ENCODE measurements at regions not wholly inside any gene's neighbourhood (a gene's known extent, or its start where the extent isn't known, plus 50 kb on each side); places are given as distances from the start of the nearest gene placed in this dataset.
"Not testable (repeated sequence)": the region's sequence is repeated elsewhere in the genome, so short reads cannot be mapped to it uniquely, and the experiment has no call there.

DNA sequence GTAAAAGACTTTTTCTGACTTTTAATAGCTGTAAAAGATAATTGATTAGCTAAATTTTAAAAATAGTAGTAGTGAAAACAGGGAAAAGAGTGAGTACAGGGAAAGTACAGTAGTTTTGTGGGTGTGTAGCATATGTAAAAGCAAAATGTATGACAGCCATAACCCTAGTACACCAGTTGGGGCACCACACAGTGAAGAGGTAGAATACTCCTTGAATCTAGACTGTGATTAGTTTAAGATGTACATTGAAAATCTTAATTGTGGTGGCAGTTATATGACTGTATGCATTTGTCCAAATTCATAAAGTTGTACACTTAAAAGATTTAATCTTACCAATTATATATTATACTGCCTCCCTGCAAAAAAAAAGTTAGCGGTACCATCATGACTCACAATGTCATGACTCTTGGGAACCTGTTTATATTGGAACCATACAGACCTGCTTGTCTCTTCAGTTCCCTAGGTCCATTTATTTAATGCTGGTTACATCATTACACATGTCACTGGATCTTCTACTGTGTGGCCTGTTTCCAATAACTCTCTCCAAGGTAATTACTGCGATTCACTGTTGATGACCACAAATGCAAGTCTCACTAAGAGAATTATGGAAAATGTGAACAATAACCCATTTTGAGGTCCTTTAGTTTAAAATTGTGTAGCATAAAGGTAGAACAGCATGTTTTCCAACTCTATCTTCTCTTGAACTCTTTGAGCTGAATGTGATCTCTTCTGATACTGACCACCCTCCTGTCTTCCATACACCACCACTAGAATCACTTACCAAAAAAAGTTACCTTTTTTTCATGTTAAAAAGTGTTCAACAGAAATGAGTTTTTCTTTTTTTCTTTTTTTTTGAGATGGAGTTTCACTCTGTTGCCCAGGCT lies 264.2 kb upstream of the AMIGO2 start:
- no peak for DNase-seq

DNA sequence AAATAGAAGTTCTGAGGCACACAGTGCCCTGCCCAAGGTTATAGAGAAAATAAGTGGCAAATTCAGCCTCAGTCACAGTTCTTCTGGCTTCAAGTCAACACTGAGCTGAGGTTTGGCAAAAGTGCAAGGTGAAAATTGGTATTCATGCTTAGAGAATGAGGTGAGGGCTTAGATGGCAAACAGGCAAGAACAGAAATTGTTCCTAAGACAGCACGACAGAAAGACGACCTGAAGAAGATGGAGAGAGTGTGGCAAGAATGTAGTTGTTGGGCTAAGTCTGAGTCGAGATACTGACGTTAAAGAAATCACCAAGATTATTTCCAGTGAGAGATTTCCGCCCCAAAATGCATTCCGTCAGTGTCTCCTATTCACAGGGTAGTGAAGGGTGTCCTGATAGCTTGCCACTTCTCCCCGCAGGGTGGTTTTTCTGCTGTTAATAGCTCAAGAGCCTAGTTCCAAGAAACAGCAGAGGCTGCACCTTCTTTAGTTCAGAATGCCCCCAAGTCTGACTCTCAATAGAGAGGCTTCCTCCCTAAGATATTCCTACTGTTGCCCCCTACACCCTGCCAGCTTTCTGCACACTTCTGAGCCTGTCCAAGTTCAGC lies 260.8 kb upstream of the AMIGO2 start:
- DNase-seq: no peak

DNA sequence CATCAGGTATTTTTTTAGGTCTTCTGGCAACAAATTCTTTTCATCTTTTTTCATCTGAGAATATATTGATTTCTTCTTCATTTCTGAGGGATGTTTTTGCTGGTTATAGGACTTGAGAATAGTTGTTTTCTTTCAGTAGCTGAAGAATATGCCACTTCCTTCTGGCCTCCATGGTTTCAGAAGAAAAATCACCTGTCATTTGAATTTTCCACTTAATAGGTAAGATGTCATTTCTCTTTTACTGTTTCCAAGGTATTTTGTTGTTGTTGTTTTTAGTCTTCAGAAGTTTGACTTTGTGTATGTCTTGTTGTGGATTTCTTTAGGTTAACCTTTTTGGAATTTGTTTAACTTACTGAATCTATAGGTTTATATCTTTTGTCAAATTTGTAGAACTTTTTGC lies 257.8 kb upstream of the AMIGO2 start:
- no peak for DNase-seq

DNA sequence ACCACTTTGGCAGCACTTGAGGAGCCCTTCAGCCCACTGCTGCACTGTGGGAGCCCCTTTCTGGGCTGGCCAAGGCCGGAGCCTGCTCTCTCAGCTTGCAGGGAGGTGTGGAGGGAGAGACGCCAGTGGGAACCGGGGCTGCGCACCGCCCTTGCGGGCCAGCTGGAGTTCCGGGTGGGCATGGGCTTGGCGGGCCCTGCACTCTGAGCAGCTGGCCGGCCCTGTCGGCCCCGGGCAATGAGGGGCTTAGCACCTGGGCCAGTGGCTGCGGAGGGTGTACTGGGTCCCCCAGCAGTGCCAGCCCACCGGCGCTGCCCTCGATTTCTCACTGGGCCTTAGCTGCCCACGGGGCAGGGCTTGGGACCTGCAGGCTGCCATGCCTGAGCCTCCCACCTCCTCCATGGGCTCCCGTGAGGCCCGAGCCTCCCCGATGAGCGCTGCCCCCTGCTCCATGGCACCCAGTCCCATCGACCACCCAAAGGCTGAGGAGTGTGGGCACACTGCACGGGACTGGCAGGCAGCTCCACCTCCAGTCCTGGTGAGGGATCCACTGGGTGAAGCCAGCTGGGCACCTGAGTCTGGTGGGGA lies 253.6 kb upstream of the AMIGO2 start:
- not testable (repeated sequence) for DNase-seq

DNA sequence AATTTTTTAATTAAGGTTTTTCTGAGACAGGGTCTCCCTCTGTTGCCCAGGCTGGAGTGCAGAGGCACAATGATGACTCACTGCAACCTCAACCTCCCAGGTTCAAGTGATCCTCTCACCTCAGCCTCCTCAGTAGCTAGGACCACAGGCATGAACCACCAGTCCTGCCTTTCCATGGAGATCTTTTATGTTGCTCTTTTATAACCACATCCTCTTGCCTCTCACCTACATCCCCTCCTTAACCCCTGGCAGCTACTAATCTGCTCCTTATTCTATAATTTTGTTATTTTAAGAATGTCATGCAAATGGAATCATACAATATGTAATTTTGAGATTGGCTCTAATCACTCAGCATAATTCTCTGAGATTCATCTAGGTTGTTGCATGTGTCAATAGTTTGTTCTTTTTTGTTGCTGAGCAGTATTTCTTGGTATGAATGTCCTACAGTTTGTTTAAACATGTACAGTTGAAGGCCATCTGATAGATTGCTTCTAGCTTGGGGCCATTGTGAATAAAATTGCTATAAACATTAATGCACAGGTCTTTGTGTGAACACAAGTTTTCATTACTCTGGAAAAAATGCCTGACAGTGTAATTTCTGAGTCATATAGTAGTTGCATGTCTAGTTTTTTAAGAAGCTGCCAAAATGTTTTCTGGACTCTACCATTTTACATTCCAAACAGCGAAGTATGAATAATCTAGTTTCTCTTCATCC lies 249.2 kb upstream of the AMIGO2 start:
- no peak for DNase-seq

DNA sequence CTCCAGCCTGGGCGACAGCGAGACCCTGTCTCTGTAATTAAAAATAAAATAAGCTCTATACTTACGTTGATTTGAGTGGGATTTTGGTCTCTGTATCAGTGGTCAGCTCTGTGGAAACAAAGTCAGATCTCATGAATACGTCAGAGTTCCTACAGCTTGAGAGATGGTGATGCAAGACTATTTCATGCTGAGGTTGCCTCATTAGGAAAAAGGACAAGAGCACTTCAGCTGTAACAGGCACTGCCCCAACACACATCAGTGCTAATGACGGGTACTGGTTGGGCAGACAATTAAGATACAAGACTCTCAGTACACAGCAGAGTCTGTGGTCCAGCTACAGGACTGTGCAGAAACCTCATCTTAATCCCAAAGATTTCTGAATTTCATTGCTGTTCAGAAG lies 246.4 kb upstream of the AMIGO2 start:
- no peak for DNase-seq

DNA sequence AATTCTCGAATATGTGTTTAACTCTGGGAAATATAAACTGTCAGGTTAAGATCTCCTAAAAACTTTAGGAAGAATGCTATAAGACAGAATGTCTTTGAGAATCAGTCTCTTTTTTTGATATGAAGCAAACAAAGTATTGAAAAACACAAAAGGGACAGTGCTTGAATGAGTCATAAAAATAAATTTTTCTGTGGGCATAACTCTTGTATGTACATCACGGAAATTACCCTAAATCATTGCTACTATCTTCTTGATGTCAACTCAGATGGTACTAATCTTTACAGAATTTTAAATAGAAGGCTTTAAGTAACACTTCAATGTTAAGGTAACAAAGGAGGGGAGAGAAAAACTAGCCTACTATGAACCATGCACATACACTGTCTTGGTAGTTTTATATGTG lies 244.0 kb upstream of the AMIGO2 start:
- no peak for DNase-seq

DNA sequence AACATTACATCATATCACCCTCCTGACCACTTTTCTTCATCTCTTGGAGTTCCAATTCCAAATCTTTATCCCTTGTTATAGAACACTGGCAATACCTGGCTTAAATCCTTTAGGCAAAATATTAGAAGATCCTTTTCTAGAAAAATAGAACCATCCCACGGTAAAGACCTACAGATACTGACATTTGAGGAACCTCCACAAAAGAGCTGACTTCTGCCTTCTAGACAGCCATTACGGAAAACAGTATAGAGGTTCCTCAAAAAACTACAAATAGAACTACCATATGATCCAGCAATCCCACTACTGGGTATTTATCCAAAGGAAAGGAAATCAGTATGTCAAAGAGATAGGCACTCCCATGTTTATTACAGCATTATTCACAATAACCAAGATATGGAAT lies 241.7 kb upstream of the AMIGO2 start:
- DNase-seq: no peak

DNA sequence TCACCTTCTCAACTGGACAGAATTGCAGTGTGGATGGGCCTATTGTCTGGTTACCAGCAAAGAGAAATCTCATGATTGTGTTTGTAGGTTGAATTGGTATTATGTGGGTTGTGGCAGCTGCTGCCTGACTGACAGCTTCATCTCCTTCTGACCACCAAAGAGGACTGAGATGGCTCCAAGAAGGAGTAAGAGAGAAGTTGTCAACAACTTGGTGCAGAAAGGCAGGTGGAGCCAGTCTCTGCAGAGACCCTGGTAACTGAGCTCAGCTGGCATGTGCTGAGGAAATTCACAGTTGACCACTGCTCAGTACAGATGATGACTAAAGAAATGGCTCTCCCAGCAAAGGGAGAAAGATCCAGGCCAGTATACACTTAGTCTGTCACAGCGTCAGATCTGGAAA lies 240.0 kb upstream of the AMIGO2 start:
- DNase-seq: no peak

DNA sequence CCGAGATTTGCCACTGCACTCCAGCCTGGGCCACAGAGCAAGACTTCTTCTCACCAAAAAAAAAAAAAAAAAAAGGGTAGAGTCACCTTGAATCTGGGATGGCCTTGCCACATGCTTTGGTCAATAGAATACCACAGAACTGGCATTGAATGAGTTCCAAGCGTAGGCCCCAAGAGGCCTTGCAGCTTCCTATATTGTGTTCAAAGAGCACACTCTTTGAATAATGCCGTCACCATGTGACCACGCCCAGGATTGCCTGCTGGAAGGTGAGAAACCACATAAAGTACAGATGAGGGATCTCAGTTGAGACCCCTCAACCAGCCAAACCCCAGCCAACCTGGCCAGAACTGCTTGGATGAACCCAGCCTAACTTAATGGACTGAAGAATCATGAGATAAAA lies 239.2 kb upstream of the AMIGO2 start:
- no peak for DNase-seq

DNA sequence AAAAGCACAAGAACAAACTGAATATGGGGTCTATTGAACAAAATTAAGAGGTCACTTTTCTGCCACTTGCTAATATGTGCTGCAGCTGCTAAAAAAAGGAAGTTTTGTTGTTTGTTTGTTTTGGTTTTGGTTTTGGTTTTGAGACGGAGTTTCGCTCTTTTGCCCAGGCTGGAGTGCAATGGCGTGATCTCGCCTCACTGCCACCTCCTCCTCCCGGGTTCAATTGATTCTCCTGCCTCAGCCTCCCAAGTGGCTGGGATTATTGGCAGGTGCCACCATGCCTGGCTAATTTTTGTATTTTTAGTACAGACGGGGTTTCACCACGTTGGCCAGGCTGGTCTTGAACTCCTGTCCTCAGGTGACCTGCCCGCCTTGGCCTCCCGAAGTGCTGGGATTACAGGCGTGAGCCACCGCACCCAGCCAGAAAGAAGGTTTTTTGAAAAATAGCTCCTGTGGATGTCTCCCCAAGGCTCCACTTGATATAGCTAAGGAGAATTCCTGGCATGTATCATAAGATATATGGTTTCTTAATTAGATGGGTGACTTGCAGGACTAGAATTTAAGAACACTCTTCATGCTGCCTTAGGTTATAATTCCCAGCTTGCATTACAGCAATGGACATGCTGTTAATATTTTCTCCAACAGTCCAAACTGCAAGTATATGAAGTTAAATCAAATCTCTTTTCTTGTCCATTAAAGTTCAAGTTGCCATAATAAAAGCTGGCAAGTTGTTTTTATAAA lies 237.6 kb upstream of the AMIGO2 start:
- DNase-seq: no peak

DNA sequence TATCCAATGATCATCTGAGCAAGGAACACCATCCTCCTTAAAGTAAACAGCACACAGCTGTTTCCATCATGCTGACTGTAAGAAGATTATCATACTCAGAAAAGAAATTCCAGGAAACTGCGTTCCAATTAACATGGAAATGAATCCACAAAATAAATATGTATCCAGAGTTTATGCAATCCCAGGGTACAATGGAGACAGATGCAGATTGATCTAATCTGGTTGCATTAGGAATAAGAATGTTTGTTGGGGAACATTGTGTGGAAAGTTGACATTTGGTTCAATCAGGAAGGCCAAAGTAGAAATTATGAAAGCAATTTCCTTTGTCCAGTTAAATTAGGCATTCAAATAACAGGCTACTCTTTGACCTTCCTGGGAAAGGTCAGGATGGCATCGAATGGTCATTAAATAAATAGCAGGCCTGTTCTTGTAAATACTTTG lies 236.9 kb upstream of the AMIGO2 start:
- peak in 1 of 2 experiments; percentile 22 for DNase-seq

DNA sequence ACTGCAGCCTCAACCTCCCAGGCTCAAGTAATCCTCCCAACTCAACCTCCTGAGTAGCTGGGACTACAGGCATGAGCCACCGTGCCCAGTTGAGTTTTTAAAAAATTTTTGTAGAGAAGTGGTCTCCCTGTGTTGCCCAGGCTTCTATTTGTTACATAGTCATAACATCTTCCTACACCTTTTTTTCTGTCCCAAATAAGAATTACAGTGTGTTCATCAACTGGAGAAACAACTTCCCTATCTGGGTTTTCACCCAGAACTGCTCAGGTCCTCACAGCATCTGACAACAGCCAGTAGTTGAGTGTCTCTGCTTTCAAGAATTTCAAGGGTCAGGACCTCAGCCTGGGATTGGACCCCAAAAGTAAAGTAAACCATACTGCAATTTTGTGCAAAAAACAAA lies 235.2 kb upstream of the AMIGO2 start:
- DNase-seq: no peak

DNA sequence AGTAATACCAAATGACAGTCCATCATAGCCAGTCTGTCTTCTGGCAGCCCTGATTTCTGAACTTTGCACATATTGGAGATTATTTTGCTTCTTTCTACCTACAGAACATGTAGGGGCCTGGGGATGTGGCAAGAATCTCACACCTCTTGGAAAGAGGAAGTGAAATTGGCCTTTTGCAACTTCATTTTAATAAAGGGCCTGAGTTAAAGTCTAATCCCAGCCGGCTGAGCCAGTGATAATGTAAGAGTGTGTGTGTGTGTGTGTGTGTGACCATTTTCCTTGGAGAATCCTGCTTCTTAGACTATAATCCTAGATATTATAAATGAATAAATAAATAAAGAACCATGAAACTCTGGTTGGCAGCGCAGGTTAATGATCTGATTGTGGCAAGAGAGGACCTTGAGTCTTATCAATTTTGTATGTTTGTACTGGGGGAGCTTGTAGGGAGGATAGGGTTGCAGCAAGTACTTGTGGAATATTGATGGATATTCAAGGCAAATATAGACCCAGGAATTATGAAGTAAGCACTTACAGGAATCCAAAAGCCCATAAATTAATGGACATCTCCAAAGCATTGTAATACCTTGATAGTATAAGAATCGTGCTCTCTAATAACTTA lies 233.2 kb upstream of the AMIGO2 start:
- DNase-seq: no peak

DNA sequence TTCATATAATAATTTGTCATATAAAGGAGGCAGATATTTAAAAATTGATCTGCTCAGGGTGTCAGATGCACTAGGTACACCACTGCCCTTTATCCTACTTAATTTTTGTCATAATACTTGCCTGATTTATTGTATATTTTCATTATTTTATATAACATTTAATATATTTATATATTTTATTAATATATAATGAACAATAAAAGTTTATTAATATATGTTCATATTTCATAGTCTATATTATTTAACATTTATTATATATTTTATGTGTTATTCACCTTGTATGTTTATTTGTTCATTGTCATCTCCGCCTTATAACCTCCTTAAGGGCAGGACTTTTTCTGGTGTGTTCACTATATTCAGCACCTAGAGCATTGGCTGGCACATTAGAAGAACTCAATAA lies 232.4 kb upstream of the AMIGO2 start:
- no peak for DNase-seq

DNA sequence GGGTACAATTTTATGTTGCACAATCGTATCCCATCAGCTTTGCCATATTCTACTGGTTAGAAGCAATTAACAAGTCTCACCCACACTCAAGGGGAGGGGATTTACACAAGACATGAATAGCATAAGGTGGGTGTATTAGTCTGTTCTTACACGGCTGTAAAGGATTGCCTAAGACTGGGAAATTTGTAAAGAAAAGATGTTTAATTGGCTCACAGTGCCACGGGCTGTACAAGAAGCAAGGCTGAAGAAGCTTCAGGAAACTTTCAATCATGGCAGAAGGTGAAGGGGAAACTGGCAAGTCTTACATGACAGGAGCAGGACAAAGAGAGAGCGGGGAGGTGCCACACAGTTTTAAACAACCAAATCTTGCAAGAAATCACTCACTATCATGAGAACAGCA lies 231.8 kb upstream of the AMIGO2 start:
- DNase-seq: no peak

DNA sequence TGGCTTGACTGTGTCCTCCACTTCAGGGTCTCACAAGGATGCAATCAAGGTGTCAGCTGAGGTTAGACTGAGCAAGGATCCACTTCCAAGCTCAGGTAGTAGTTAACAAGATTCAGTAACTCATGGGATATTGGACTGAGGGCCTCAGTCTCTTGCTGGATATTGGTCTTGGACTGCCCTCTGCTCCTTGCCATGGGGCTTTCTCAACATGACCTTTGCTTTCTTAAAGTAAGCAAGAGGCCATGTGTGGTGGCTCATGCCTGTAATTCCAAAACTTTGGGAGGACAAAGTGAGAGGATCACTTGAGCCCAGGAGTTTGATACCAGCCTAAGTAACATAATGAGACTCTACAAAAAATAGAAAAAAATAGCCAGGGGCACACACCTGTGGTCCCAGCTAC lies 231.3 kb upstream of the AMIGO2 start:
- no peak for DNase-seq

DNA sequence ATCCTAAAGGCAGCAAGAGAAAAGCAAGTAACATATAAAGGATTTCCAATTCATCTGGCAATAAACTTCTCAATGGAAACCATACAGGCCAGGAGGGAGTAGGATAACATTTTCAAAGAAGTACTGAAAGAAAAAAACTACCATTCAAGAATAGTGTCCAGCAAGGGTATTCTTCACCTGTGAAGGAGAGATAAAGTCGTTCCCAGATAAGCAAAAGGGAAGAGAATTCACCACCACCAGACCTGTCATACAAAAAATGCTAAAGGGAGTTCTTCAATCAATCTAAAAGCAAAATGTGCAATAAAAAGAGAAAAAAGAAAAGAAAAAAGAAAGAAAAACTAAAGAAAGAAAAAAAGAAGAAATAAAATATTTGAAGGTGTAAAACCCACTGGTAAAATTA lies 228.9 kb upstream of the AMIGO2 start:
- no peak for DNase-seq

DNA sequence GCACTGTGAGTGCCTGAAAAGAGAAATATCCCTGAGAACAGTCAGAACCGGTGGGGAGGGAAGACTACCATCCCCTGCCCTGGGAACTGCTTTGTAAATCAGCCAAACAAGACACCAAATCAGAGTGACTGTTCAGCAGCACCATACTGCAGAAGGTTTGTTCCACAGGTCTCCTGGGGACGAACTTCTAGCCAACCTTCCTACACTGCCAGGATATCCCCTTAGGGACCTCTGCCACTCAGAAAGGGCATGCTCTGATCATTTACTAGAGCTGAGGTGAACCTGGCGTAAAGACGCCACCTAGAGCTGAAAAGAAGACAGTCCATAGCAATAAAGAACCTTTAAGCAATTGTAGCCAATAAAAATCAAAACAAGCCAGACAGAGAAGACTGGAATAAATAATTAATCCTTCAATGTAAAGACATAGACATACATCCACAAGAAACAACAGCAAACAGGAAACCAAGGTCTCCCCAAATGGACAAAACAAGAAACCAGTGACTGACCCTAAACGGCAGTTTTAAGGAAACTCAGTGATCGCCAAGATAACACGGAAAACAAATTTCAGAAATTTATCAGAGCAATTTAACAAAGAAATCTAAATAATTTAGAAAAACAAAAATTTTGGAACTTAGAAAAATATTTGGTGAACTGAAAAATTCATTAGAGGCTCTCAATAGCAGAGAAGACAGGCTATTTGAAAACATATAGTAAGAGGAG lies 228.1 kb upstream of the AMIGO2 start:
- peak; percentile 16 to 78 for DNase-seq

DNA sequence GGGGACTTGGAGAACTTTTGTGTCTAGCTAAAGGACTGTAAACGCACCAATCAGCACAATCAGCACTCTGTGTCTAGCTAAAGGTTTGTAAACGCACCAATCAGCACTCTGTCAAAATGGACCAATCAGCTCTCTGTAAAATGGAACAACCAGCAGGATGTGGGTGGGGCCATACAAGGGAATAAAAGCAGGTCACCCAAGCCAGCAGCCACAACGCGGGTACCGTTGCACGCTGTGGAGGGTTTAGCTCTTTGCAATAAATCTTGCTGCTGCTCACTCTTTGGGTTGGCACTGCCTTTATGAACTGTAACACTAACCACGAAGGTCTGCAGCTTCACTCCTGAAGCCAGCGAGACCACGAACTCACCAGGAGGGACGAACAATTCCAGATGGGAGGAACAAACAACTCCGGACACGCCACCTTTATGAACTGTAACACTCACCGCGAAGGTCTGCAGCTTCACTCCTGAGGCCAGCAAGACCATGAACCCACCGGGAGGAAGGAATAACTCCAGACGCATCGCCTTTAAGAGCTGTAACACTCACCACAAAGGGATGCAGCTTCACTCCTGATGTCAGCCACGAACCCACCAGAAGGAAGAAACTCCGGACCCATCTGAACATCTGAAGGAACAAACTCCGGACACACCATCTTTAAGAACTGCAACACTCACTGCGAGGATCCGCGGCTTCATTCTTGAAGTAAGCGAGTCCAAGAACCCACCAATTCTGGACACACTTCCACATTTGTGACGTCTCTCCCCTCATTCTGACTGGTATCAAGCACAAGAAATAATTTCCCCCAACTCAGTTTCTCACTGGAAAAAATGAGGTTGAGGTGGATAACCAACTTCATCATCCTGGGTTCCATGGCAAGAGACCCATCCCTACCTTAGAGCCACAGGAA lies 227.3 kb upstream of the AMIGO2 start:
- not testable (repeated sequence) for DNase-seq

DNA sequence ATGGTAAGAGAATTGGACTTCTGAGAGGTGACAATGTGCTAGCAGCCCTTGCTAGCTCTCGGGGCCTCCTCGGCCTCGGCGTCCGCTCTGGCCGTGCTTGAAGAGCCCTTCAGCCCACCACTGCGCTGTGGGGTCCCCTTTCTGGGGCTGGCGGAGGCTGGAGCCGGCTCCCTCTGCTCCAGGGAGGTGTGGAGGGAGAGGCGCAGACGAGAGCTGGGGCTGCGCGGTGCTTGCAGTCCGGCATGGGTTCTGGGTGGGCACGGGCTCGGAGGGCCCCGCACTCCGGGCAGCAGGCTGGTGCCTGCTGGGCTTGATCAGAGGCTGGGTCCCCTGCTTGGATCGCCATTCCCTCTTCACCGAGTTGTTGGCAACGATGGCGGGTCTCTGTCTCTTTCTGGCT lies 226.4 kb upstream of the AMIGO2 start:
- DNase-seq: no peak
